ENCODE measurements at regions not wholly inside any gene's neighbourhood (a gene's known extent, or its start where the extent isn't known, plus 50 kb on each side); places are given as distances from the start of the nearest gene placed in this dataset.

DNA sequence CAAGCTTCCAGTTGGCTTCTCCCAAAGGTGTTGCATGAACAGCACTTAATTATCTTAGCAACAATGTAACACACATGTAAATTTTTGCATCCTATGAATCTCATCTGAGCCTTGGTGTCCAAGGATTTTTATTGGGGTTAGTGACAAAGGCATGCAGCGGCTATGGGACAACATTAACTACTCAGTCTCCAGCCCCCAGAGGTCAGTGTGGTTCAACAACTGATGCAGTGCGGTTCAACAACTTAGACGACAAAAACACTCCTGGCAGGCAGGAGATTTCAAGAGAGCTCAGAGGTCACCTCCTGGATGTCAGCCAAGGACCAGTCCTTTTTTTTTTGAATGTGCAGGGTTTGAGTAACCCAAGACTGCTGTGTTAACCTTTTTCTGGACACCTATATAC lies 77.5 kb upstream of the HMCN1 start:
- no peak overlapping the region for H2AFZ ChIP-seq (ENCODE audit: insufficient read depth, low read length, poor library complexity)
- no peaks in the 10 kb centered on the region for H3K27me3 ChIP-seq (ENCODE audit: insufficient read depth, low read length)
- H3K4me3 ChIP-seq (ENCODE audit: low read depth, low read length): no peak overlapping the region
- no peak overlapping the region for H2BK5ac ChIP-seq (ENCODE audit: low read depth, low read length, poor library complexity)
- H4K91ac ChIP-seq (ENCODE audit: low read depth, low read length): no peak overlapping the region
- H3K27ac ChIP-seq (ENCODE audit: low read depth, low read length): no peak overlapping the region
- no peak overlapping the region for H2AK5ac ChIP-seq (ENCODE audit: low read length)
- no peak overlapping the region for H3K4me2 ChIP-seq (ENCODE audit: low read length)
- no peak overlapping the region for H3K23ac ChIP-seq (ENCODE audit: low read length)
- H3K4me1 ChIP-seq (ENCODE audit: control insufficient read depth in 1 of 2, insufficient read depth in 2 of 2, low read length in 2 of 2): no peaks in the 10 kb centered on the region
- H2BK120ac ChIP-seq (ENCODE audit: insufficient read depth, low read length, poor library complexity): no peak overlapping the region
- no peak overlapping the region for H4K12ac ChIP-seq (ENCODE audit: low read depth, low read length)
- H3K79me1 ChIP-seq (ENCODE audit: low read length): peaks cover 8% of the 10 kb centered on the region
- peak overlapping the region; percentile 50 for H2BK12ac ChIP-seq (ENCODE audit: low read length)
- H3K4ac ChIP-seq (ENCODE audit: low read depth, low read length): no peak overlapping the region
- no peak for DNase-seq
- no peak overlapping the region for H3K9ac ChIP-seq (ENCODE audit: low read length)
- H4K8ac ChIP-seq (ENCODE audit: low read depth, low read length): no peak overlapping the region
- H3K9me3 ChIP-seq (ENCODE audit: insufficient read depth, low read depth, low read length): no peaks in the 10 kb centered on the region
- no peak overlapping the region for H3K14ac ChIP-seq (ENCODE audit: low read length)
- peaks cover 2% of the 10 kb centered on the region for H3K79me2 ChIP-seq (ENCODE audit: control insufficient read depth, insufficient read depth, low read length, poor library complexity)
- H3K18ac ChIP-seq (ENCODE audit: low read length): no peak overlapping the region
- no CpG with 5 or more reads among the region's 3 CpGs for WGBS (ENCODE audit: extremely low coverage, insufficient coverage, insufficient read length)
- no peaks in the 10 kb centered on the region for H3K36me3 ChIP-seq (ENCODE audit: control insufficient read depth in 1 of 2, insufficient read depth in 2 of 2, low read length in 2 of 2)

GRCh38 chr1:185654952-185655314 lies 79.3 kb upstream of the HMCN1 start:
- no peak overlapping the region for H2AK5ac ChIP-seq (ENCODE audit: low read length)
- no peak overlapping the region for H3K27ac ChIP-seq (ENCODE audit: low read depth, low read length)
- no peak overlapping the region for H2BK12ac ChIP-seq (ENCODE audit: low read length)
- no peaks in the 10 kb centered on the region for H3K27me3 ChIP-seq (ENCODE audit: insufficient read depth, low read length)
- no peak overlapping the region for H4K8ac ChIP-seq (ENCODE audit: low read depth, low read length)
- no peaks in the 10 kb centered on the region for H3K36me3 ChIP-seq (ENCODE audit: control insufficient read depth in 1 of 2, insufficient read depth in 2 of 2, low read length in 2 of 2)
- peaks cover 14% of the 10 kb centered on the region for H3K79me1 ChIP-seq (ENCODE audit: low read length)
- no peak overlapping the region for H3K9ac ChIP-seq (ENCODE audit: low read length)
- peak overlapping the region; percentile 62 for H2BK120ac ChIP-seq (ENCODE audit: insufficient read depth, low read length, poor library complexity)
- H4K12ac ChIP-seq (ENCODE audit: low read depth, low read length): no peak overlapping the region
- DNase-seq: no peak
- no peak overlapping the region for H2AFZ ChIP-seq (ENCODE audit: insufficient read depth, low read length, poor library complexity)
- H2BK5ac ChIP-seq (ENCODE audit: low read depth, low read length, poor library complexity): no peak overlapping the region
- no peak overlapping the region for H3K4me3 ChIP-seq (ENCODE audit: low read depth, low read length)
- H3K4me1 ChIP-seq (ENCODE audit: control insufficient read depth in 1 of 2, insufficient read depth in 2 of 2, low read length in 2 of 2): no peaks in the 10 kb centered on the region
- H3K4me2 ChIP-seq (ENCODE audit: low read length): no peak overlapping the region
- no peak overlapping the region for H3K14ac ChIP-seq (ENCODE audit: low read length)
- H3K23ac ChIP-seq (ENCODE audit: low read length): no peak overlapping the region
- no peak overlapping the region for H3K18ac ChIP-seq (ENCODE audit: low read length)
- no peak overlapping the region for H3K4ac ChIP-seq (ENCODE audit: low read depth, low read length)
- no peaks in the 10 kb centered on the region for H3K9me3 ChIP-seq (ENCODE audit: insufficient read depth, low read depth, low read length)
- peaks cover 2% of the 10 kb centered on the region for H3K79me2 ChIP-seq (ENCODE audit: control insufficient read depth, insufficient read depth, low read length, poor library complexity)
- H4K91ac ChIP-seq (ENCODE audit: low read depth, low read length): no peak overlapping the region

- H3K27ac ChIP-seq (ENCODE audit: low read depth, low read length): no peak overlapping the region
- WGBS (ENCODE audit: extremely low coverage, insufficient coverage, insufficient read length): no CpG with 5 or more reads among the region's 4 CpGs
- H2BK120ac ChIP-seq (ENCODE audit: insufficient read depth, low read length, poor library complexity): peak overlapping the region; percentile 95
- H3K79me2 ChIP-seq (ENCODE audit: control insufficient read depth, insufficient read depth, low read length, poor library complexity): peaks cover 2% of the 10 kb centered on the region
- H3K9ac ChIP-seq (ENCODE audit: low read length): no peak overlapping the region
- H4K91ac ChIP-seq (ENCODE audit: low read depth, low read length): peak overlapping the region; percentile 87
- peak overlapping the region; percentile 76 for H2AK5ac ChIP-seq (ENCODE audit: low read length)
- H3K4me2 ChIP-seq (ENCODE audit: low read length): no peak overlapping the region
- no peak overlapping the region for H4K8ac ChIP-seq (ENCODE audit: low read depth, low read length)
- H3K4me1 ChIP-seq (ENCODE audit: control insufficient read depth in 1 of 2, insufficient read depth in 2 of 2, low read length in 2 of 2): no peaks in the 10 kb centered on the region
- no peaks in the 10 kb centered on the region for H3K36me3 ChIP-seq (ENCODE audit: control insufficient read depth in 1 of 2, insufficient read depth in 2 of 2, low read length in 2 of 2)
- no peak overlapping the region for H3K18ac ChIP-seq (ENCODE audit: low read length)
- no peaks in the 10 kb centered on the region for H3K27me3 ChIP-seq (ENCODE audit: insufficient read depth, low read length)
- H2AFZ ChIP-seq (ENCODE audit: insufficient read depth, low read length, poor library complexity): no peak overlapping the region
- H2BK12ac ChIP-seq (ENCODE audit: low read length): peak overlapping the region; percentile 88
- peak; percentile 59 to 87 for DNase-seq
- H3K23ac ChIP-seq (ENCODE audit: low read length): no peak overlapping the region
- H3K4ac ChIP-seq (ENCODE audit: low read depth, low read length): no peak overlapping the region
- H3K14ac ChIP-seq (ENCODE audit: low read length): no peak overlapping the region
- H2BK5ac ChIP-seq (ENCODE audit: low read depth, low read length, poor library complexity): no peak overlapping the region
- H3K79me1 ChIP-seq (ENCODE audit: low read length): peaks cover 14% of the 10 kb centered on the region
- no peak overlapping the region for H3K4me3 ChIP-seq (ENCODE audit: low read depth, low read length)
- no peaks in the 10 kb centered on the region for H3K9me3 ChIP-seq (ENCODE audit: insufficient read depth, low read depth, low read length)
- H4K12ac ChIP-seq (ENCODE audit: low read depth, low read length): no peak overlapping the region
Observed at GRCh38 chr1:185654199-185654951, 79.8 kb upstream of the HMCN1 start.

- Histone ChIP-seq H2AK5ac (ENCODE audit: low read length) (peak overlapping the region; percentile 76), H3K4me3 (ENCODE audit: low read depth, low read length) (no peak overlapping the region), H3K14ac (ENCODE audit: low read length) (peak overlapping the region; percentile 91), H3K79me2 (ENCODE audit: control insufficient read depth, insufficient read depth, low read length, poor library complexity) (peaks cover 5% of the 10 kb centered on the region), H3K9me3 (ENCODE audit: insufficient read depth, low read depth, low read length) (peaks cover 7% of the 10 kb centered on the region), H3K9ac (ENCODE audit: low read length) (no peak overlapping the region), H4K12ac (ENCODE audit: low read depth, low read length) (no peak overlapping the region), H3K79me1 (ENCODE audit: low read length) (peaks cover 22% of the 10 kb centered on the region), H4K8ac (ENCODE audit: low read depth, low read length) (peak overlapping the region; percentile 72), H2BK120ac (ENCODE audit: insufficient read depth, low read length, poor library complexity) (peak overlapping the region; percentile 95), H2BK5ac (ENCODE audit: low read depth, low read length, poor library complexity) (no peak overlapping the region), H3K18ac (ENCODE audit: low read length) (peak overlapping the region; percentile 94), H3K36me3 (ENCODE audit: control insufficient read depth in 1 of 2, insufficient read depth in 2 of 2, low read length in 2 of 2) (peaks cover 2 to 5% of the 10 kb centered on the region in 2 experiments), H3K27ac (ENCODE audit: low read depth, low read length) (no peak overlapping the region), H3K4me1 (ENCODE audit: control insufficient read depth in 1 of 2, insufficient read depth in 2 of 2, low read length in 2 of 2) (peaks cover 0 to 3% of the 10 kb centered on the region in 2 experiments), H3K4me2 (ENCODE audit: low read length) (no peak overlapping the region), H3K27me3 (ENCODE audit: insufficient read depth, low read length) (no peaks in the 10 kb centered on the region), H4K91ac (ENCODE audit: low read depth, low read length) (peak overlapping the region; percentile 87), H3K4ac (ENCODE audit: low read depth, low read length) (peak overlapping the region; percentile 90), H3K23ac (ENCODE audit: low read length) (no peak overlapping the region), H2BK12ac (ENCODE audit: low read length) (peak overlapping the region; percentile 88), H2AFZ (ENCODE audit: insufficient read depth, low read length, poor library complexity) (no peak overlapping the region)
- WGBS (ENCODE audit: extremely low coverage, insufficient coverage, insufficient read length): no CpG with 5 or more reads among the region's 1 CpG
- no peak for DNase-seq
Observed at GRCh38 chr1:185653615-185654014, 80.6 kb upstream of the HMCN1 start.
